PFSK-1 (cell line): ENCODE measurements at regions not wholly inside any gene's neighbourhood (a gene's known extent, or its start where the extent isn't known, plus 50 kb on each side); places are given as distances from the start of the nearest gene placed in this dataset.

Experiments used
- FOXP2 ChIP-seq: optimal IDR thresholded peaks from 2 replicates; pipeline ENCODE3; 2011; ENCODE audit warnings: borderline replicate concordance, control low read depth, inconsistent platforms; ENCODE audit not compliant: insufficient read depth; ENCODE audit errors: extremely low read length, extremely low read depth
- POLR2AphosphoS5 ChIP-seq: IDR thresholded peaks from 2 replicates; pipeline ENCODE4 v1.6.1; 2012; ENCODE audit warnings: low read depth, mild to moderate bottlenecking, control low read depth, low read length, moderate library complexity
- REST ChIP-seq, 2 experiments: IDR thresholded peaks; 2 replicates each; pipeline versions ENCODE4 v1.6.1 to v1.8.0; 2011 to 2012; ENCODE audit warnings: low read depth in 2 of 2, low read length in 2 of 2, control low read depth in 1 of 2, inconsistent platforms in 1 of 2, mild to moderate bottlenecking in 1 of 2, moderate library complexity in 1 of 2; ENCODE audit not compliant: insufficient read depth in 1 of 2
- SIN3A ChIP-seq: IDR thresholded peaks from 2 replicates; pipeline ENCODE4 v1.6.1; 2012; ENCODE audit warnings: mild to moderate bottlenecking, low read length, moderate library complexity, borderline replicate concordance; ENCODE audit not compliant: insufficient read depth
- TAF1 ChIP-seq: IDR thresholded peaks from 2 replicates; pipeline ENCODE4 v1.6.1; 2012; ENCODE audit warnings: low read length, control low read depth, borderline replicate concordance; ENCODE audit not compliant: insufficient read depth

- TF ChIP-seq REST (IDR thresholded peaks at IDR 0.05; ENCODE audit: insufficient read depth in 1 of 2, low read depth in 2 of 2, low read length in 2 of 2), result no peak
- TF ChIP-seq SIN3A, result no peak
- no peak for TF ChIP-seq POLR2AphosphoS5
- TF ChIP-seq FOXP2, result no peak
- TF ChIP-seq TAF1, result no peak
These were observed 370.5 kb upstream of the PBX1 start for GRCh38 chr1:164188497-164188896.

- TF ChIP-seq TAF1 (no peak), POLR2AphosphoS5 (no peak), SIN3A (no peak), FOXP2 (no peak), REST (IDR thresholded peaks at IDR 0.05; ENCODE audit: insufficient read depth in 1 of 2, low read depth in 2 of 2, low read length in 2 of 2) (no peak)
These were observed 367.8 kb upstream of the PBX1 start for GRCh38 chr1:164191191-164191590.

GRCh38 chr1:164210211-164210739, 348.7 kb upstream of the PBX1 start:
- TF ChIP-seq FOXP2 (no peak), SIN3A (no peak), REST (IDR thresholded peaks at IDR 0.05; ENCODE audit: insufficient read depth in 1 of 2, low read depth in 2 of 2, low read length in 2 of 2) (no peak), TAF1 (no peak)

GRCh38 chr1:164223378-164223777, 335.6 kb upstream of the PBX1 start:
- no peak for TF ChIP-seq SIN3A
- no peak for TF ChIP-seq TAF1
- no peak for TF ChIP-seq POLR2AphosphoS5
- TF ChIP-seq FOXP2, result no peak
- TF ChIP-seq REST (IDR thresholded peaks at IDR 0.05; ENCODE audit: insufficient read depth in 1 of 2, low read depth in 2 of 2, low read length in 2 of 2), result no peak

GRCh38 chr1:164225011-164225410, 334.0 kb upstream of the PBX1 start:
- TF ChIP-seq POLR2AphosphoS5 (no peak), SIN3A (no peak), REST (IDR thresholded peaks at IDR 0.05; ENCODE audit: insufficient read depth in 1 of 2, low read depth in 2 of 2, low read length in 2 of 2) (no peak), FOXP2 (no peak), TAF1 (no peak)
